IMR-90 (cell line): ENCODE measurements at regions not wholly inside any gene's neighbourhood (a gene's known extent, or its start where the extent isn't known, plus 50 kb on each side); places are given as distances from the start of the nearest gene placed in this dataset.

Experiments
- ATAC-seq: fragments of 200-7000 bp; cut with Tn5 transposase; 2 replicates; pipeline ENCODE4 v1.9.1; 2020; ENCODE audit warnings: low read depth, mild to moderate bottlenecking, moderate library complexity
- BruUV-seq: library from RNA; stranded (reverse); fragments of 400-500 nt; replicated peaks from 2 replicates; lab custom pipeline; 2021; lab: Mats Ljungman, UMichigan
- CTCF ChIA-PET: fragments of 300-600 bp; formaldehyde crosslinking; extraction: SDS; loops from one replicate; lab custom pipeline; 2021; ENCODE audit warnings: antibody characterized with exemption; lab: Yijun Ruan, JAX
- POLR2A ChIA-PET: fragments of 300-600 bp; sonication (Branson Sonifier 250); formaldehyde crosslinking; loops from one replicate; lab custom pipeline; 2022; ENCODE audit warnings: antibody characterized with exemption; ENCODE audit not compliant: unreplicated experiment; lab: Charles Lee
- DNase-seq: peaks from one replicate; pipeline ENCODE4 v3.0.0; 2013
- H2AFZ ChIP-seq: replicated peaks from 2 replicates; pipeline ENCODE3; 2013; ENCODE audit warnings: low read length, mild to moderate bottlenecking; ENCODE audit not compliant: poor library complexity
- H2AK5ac ChIP-seq: 2 replicates; pipeline ENCODE4 v1.6.1; 2013; ENCODE audit warnings: low read depth, low read length, inconsistent platforms
- H2AK9ac ChIP-seq: replicated peaks from 2 replicates; pipeline ENCODE3; 2013; ENCODE audit warnings: mild to moderate bottlenecking, low read depth, low read length, moderate library complexity; ENCODE audit not compliant: poor library complexity
- H2BK120ac ChIP-seq: 2 replicates; pipeline ENCODE4 v1.6.1; 2013; ENCODE audit warnings: low read depth, low read length, inconsistent platforms
- H2BK15ac ChIP-seq: 3 replicates; pipeline ENCODE4 v1.6.1; 2013; ENCODE audit warnings: low read depth, low read length, inconsistent platforms
- H2BK20ac ChIP-seq: 2 replicates; pipeline ENCODE4 v1.6.1; 2013; ENCODE audit warnings: low read depth, mild to moderate bottlenecking, inconsistent platforms, low read length, moderate library complexity
- H2BK5ac ChIP-seq: 2 replicates; pipeline ENCODE4 v1.6.1; 2013; ENCODE audit warnings: mild to moderate bottlenecking, low read depth, low read length, inconsistent platforms; ENCODE audit not compliant: poor library complexity, severe bottlenecking
- H3K14ac ChIP-seq: replicated peaks from 2 replicates; pipeline ENCODE4 v1.6.1; 2013; ENCODE audit warnings: low read depth, low read length, inconsistent platforms
- H3K18ac ChIP-seq: 2 replicates; pipeline ENCODE4 v1.6.1; 2013; ENCODE audit warnings: low read depth, low read length, control low read depth
- H3K23ac ChIP-seq: 2 replicates; pipeline ENCODE4 v1.6.1; 2013; ENCODE audit warnings: low read depth, low read length, inconsistent platforms
- H3K27ac ChIP-seq: 2 replicates; pipeline ENCODE4 v1.5.1; 2013; ENCODE audit warnings: mild to moderate bottlenecking, control low read depth, low read length; ENCODE audit not compliant: insufficient read depth
- H3K27me3 ChIP-seq: 2 replicates; pipeline ENCODE4 v1.6.1; 2013; ENCODE audit warnings: low read length; ENCODE audit not compliant: control insufficient read depth, insufficient read depth
- H3K36me3 ChIP-seq: 2 replicates; pipeline ENCODE4 v1.6.1; 2013; ENCODE audit warnings: low read length, mixed read lengths; ENCODE audit not compliant: control insufficient read depth, insufficient read depth
- H3K4ac ChIP-seq: 2 replicates; pipeline ENCODE4 v1.6.1; 2013; ENCODE audit warnings: low read depth, low read length, inconsistent platforms
- H3K4me1 ChIP-seq: 2 replicates; pipeline ENCODE4 v1.6.1; 2013; ENCODE audit warnings: low read length, mixed read lengths; ENCODE audit not compliant: control insufficient read depth, insufficient read depth
- H3K4me2 ChIP-seq: 2 replicates; pipeline ENCODE4 v1.6.1; 2013; ENCODE audit warnings: low read depth, mild to moderate bottlenecking, control low read depth, low read length, moderate library complexity
- H3K4me3 ChIP-seq: 2 replicates; pipeline ENCODE4 v1.5.1; 2013; ENCODE audit warnings: low read depth, mild to moderate bottlenecking, control low read depth, low read length, moderate library complexity; ENCODE audit not compliant: insufficient read depth
- H3K56ac ChIP-seq: 2 replicates; pipeline ENCODE4 v1.6.1; 2013; ENCODE audit warnings: low read length, inconsistent platforms; ENCODE audit not compliant: insufficient read depth; ENCODE audit errors: extremely low read depth
- H3K79me1 ChIP-seq, 2 experiments: 2 replicates each; pipeline ENCODE4 v1.6.1; 2013; ENCODE audit warnings: low read length in 2 of 2, inconsistent platforms in 1 of 2, low read depth in 1 of 2
- H3K9ac ChIP-seq: 2 replicates; pipeline ENCODE4 v1.6.1; 2013; ENCODE audit warnings: low read depth, low read length, control low read depth
- H3K9me1 ChIP-seq: 2 replicates; pipeline ENCODE4 v1.6.1; 2013; ENCODE audit warnings: low read length, inconsistent platforms; ENCODE audit not compliant: insufficient read depth
- H3K9me3 ChIP-seq: 2 replicates; pipeline ENCODE4 v1.6.1; 2013; ENCODE audit warnings: low read length; ENCODE audit not compliant: control insufficient read depth, insufficient read depth
- H4K20me1 ChIP-seq: 2 replicates; pipeline ENCODE4 v1.6.1; 2013; ENCODE audit warnings: low read length, inconsistent platforms; ENCODE audit not compliant: insufficient read depth
- H4K5ac ChIP-seq: 2 replicates; pipeline ENCODE4 v1.6.1; 2013; ENCODE audit warnings: mild to moderate bottlenecking, low read depth, low read length, control low read depth
- H4K8ac ChIP-seq, 2 experiments: 2 replicates each; pipeline ENCODE4 v1.6.1; 2013; ENCODE audit warnings: low read depth in 2 of 2, low read length in 2 of 2, control low read depth in 1 of 2, inconsistent platforms in 1 of 2
- H4K91ac ChIP-seq: 2 replicates; pipeline ENCODE4 v1.6.1; 2013; ENCODE audit warnings: low read depth, low read length, inconsistent platforms; ENCODE audit not compliant: insufficient read depth
- BHLHE40 ChIP-seq: fragments of 150-350 bp; IDR thresholded peaks from 2 replicates; pipeline ENCODE4 v1.6.1; 2016; ENCODE audit warnings: mild to moderate bottlenecking, low read depth, low read length
- CEBPB ChIP-seq: IDR thresholded peaks from 2 replicates; pipeline ENCODE4 v1.6.1; 2012; ENCODE audit warnings: low read depth, low read length, improper control_type of control experiment
- CHD1 ChIP-seq: IDR thresholded peaks from 2 replicates; pipeline ENCODE4 v1.6.1; 2012; ENCODE audit warnings: low read depth, low read length, improper control_type of control experiment
- CTCF ChIP-seq: conservative IDR thresholded peaks from 2 replicates; pipeline ENCODE4 v1.5.1; 2012; ENCODE audit warnings: mild to moderate bottlenecking, low read depth, low read length, improper control_type of control experiment
- ELK1 ChIP-seq: fragments of 150-350 bp; IDR thresholded peaks from 2 replicates; pipeline ENCODE4 v1.6.1; 2016; ENCODE audit warnings: low read depth, mild to moderate bottlenecking, low read length, moderate library complexity, borderline replicate concordance
- FOS ChIP-seq: fragments of 150-350 bp; IDR thresholded peaks from 2 replicates; pipeline ENCODE4 v1.6.1; 2016; ENCODE audit warnings: low read depth, low read length
- MAFK ChIP-seq: IDR thresholded peaks from 2 replicates; pipeline ENCODE4 v1.6.1; 2012; ENCODE audit warnings: low read depth, low read length, improper control_type of control experiment
- MAZ ChIP-seq: IDR thresholded peaks from 2 replicates; pipeline ENCODE4 v1.6.1; 2012; ENCODE audit warnings: low read depth, mild to moderate bottlenecking, low read length, improper control_type of control experiment, moderate library complexity, borderline replicate concordance
- MXI1 ChIP-seq: IDR thresholded peaks from 2 replicates; pipeline ENCODE4 v1.6.1; 2012; ENCODE audit warnings: low read depth, mild to moderate bottlenecking, low read length, moderate library complexity, borderline replicate concordance
- NFE2L2 ChIP-seq: fragments of 150-350 bp; IDR thresholded peaks from 2 replicates; pipeline ENCODE4 v1.6.1; 2016; ENCODE audit warnings: low read depth, mild to moderate bottlenecking, low read length
- POLR2A ChIP-seq: IDR thresholded peaks from 2 replicates; pipeline ENCODE4 v1.6.1; 2012; ENCODE audit warnings: mild to moderate bottlenecking, low read depth, low read length
- RAD21 ChIP-seq: IDR thresholded peaks from 2 replicates; pipeline ENCODE4 v1.6.1; 2012; ENCODE audit warnings: low read length, improper control_type of control experiment
- RCOR1 ChIP-seq: IDR thresholded peaks from 2 replicates; pipeline ENCODE4 v1.6.1; 2012; ENCODE audit warnings: mild to moderate bottlenecking, low read length, improper control_type of control experiment; ENCODE audit not compliant: insufficient replicate concordance
- RFX5 ChIP-seq: IDR thresholded peaks from 2 replicates; pipeline ENCODE4 v1.8.0; 2012; ENCODE audit warnings: low read depth, mild to moderate bottlenecking, low read length, moderate library complexity
- SMC3 ChIP-seq: fragments of 150-350 bp; IDR thresholded peaks from 2 replicates; pipeline ENCODE4 v1.6.1; 2016; ENCODE audit warnings: low read depth, mild to moderate bottlenecking, antibody characterized with exemption, low read length, moderate library complexity
- USF2 ChIP-seq: fragments of 150-350 bp; IDR thresholded peaks from 2 replicates; pipeline ENCODE4 v1.6.1; 2017; ENCODE audit warnings: mild to moderate bottlenecking, antibody characterized with exemption, low read length, low read depth
- WGBS, 2 experiments: methylation state at CpG; one replicate each; pipeline versions ENCODE4 v1.1.5 to v1.1.7; 2013; ENCODE audit warnings: missing lambda C conversion rate in 2 of 2; ENCODE audit not compliant: insufficient read length in 1 of 2; ENCODE audit errors: extremely low coverage in 2 of 2; 5-methylcytosine and 5-hydroxymethylcytosine counted together
- dilution Hi-C: fragments of 300-500 bp; cut with HindIII; formaldehyde crosslinking; loops from one replicate; pipeline ENCODE4 v1.14.3; 2018; ENCODE audit warnings: low sequenced_read_pairs; ENCODE audit not compliant: unreplicated experiment
- in situ Hi-C: fragments of 300-500 bp; cut with MboI; formaldehyde crosslinking; loops from 3 replicates; pipeline ENCODE4 v1.14.3; 2019; ENCODE audit warnings: low sequenced_read_pairs, inconsistent platforms, mixed read lengths
- intact Hi-C: fragments of 100-400 bp; cut with micrococcal nuclease; formaldehyde crosslinking; loops from 2 replicates; pipeline ENCODE4 v1.10.0; 2022

DNA sequence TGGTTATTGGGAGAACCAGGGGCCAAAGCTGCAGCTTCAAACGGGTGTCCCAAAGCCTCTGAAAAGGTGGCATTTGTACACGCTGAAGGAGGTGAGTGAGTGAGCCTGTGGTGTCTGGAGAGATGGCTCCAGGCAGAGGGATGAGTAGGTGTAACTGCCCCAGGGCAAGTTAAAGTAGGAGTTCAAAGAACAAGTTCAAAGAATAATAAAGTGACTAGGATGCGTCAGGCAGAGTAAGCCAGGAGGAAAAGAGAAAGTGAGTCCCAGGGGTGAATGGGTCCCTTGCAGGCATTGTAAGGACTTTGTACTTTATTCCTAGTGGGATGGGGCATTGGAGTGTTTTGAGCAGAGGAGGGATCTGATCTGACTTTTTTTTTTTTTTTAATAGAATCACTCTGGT lies 201.4 kb upstream of the PWP1 start:
- H3K23ac ChIP-seq: no peak overlapping the region
- H4K91ac ChIP-seq: no peak overlapping the region
- ATAC-seq (no peak), DNase-seq (no peak)
- H3K18ac ChIP-seq: no peak overlapping the region
- H3K79me1 ChIP-seq: no peaks in the 10 kb centered on the region
- H2BK120ac ChIP-seq: no peak overlapping the region
- no peak overlapping the region for H3K14ac ChIP-seq
- BruUV-seq: no TSS peak
- WGBS, 2 experiments: 54% methylated on average over 2 of the region's 3 CpGs; no CpG with 5 or more reads in 1 of the 2 experiments
- POLR2A ChIA-PET: no interaction called here
- no peak overlapping the region for H3K27ac ChIP-seq
- no peak overlapping the region for H4K8ac ChIP-seq
- H2AK5ac ChIP-seq: no peak overlapping the region
- no peak overlapping the region for H2BK20ac ChIP-seq
- no peak overlapping the region for H3K56ac ChIP-seq
- no peak overlapping the region for H2BK5ac ChIP-seq
- H3K4me3 ChIP-seq: no peak overlapping the region
- dilution Hi-C loops (no loop called here), intact Hi-C loops (no loop called here), in situ Hi-C loops (no loop called here)
- H3K9me1 ChIP-seq: no peaks in the 10 kb centered on the region
- no peak overlapping the region for H3K4me2 ChIP-seq
- no peak overlapping the region for H3K9ac ChIP-seq
- CTCF ChIA-PET: interaction anchor here (0.8 kb wide), 1 partner anchor 9 kb away, joined by 3 read pairs; no protein-coding TSS in a partner anchor
- H3K36me3 ChIP-seq: no peaks in the 10 kb centered on the region
- no peaks in the 10 kb centered on the region for H3K9me3 ChIP-seq
- no peak overlapping the region for H2AFZ ChIP-seq
- no peak overlapping the region for H3K4ac ChIP-seq
- H3K4me1 ChIP-seq: no peaks in the 10 kb centered on the region; the same call in 1 of the 2 replicates
- no peaks in the 10 kb centered on the region for H4K20me1 ChIP-seq
- TF ChIP-seq USF2: no peak
- TF ChIP-seq MAZ: no peak
- TF ChIP-seq MXI1: no peak
- no peak for TF ChIP-seq CHD1
- TF ChIP-seq CTCF: no peak
- TF ChIP-seq RCOR1: no peak
- TF ChIP-seq NFE2L2: no peak
- TF ChIP-seq MAFK: no peak
- TF ChIP-seq POLR2A: no peak
- no peak for TF ChIP-seq CEBPB
- TF ChIP-seq RFX5: no peak
- no peak for TF ChIP-seq RAD21
- no peak for TF ChIP-seq ELK1
- TF ChIP-seq FOS: no peak
- TF ChIP-seq SMC3: no peak
- no peak for TF ChIP-seq BHLHE40
- H4K5ac ChIP-seq: no peak overlapping the region
- no peak overlapping the region for H2AK9ac ChIP-seq
- no peak overlapping the region for H2BK15ac ChIP-seq
- H3K27me3 ChIP-seq: peaks cover 5% of the 10 kb centered on the region
